HG03439 (cell line): ENCODE measurements at regions not wholly inside any gene's neighbourhood (a gene's known extent, or its start where the extent isn't known, plus 50 kb on each side); places are given as distances from the start of the nearest gene placed in this dataset.

Experiments used
- ATAC-seq: cut with Tn5 transposase; IDR thresholded peaks from one replicate; pipeline ENCODE4 v1.9.1; 2021; ENCODE audit warnings: mild to moderate bottlenecking, moderate library complexity; ENCODE audit not compliant: unreplicated experiment

DNA sequence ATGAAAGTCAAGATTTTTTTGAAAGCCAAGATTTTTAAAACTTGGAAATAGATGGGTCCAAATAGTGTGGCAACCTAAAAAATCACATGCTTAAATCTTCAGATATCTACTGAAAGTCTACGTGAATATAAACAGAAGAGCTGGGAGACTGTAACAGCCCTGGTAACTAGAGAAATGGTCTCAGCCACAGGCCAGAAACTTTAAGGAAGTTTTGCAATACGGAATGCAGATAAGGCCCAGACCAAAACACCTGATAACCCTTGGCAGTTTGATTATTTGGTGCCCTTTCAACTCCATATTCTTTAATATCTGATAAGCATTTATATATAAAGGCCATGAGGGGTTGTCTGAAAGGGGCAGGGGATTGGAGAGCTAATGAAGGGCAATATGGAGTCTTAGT, 537.3 kb upstream of the TGFBR2 start:
- ATAC-seq = no peak

- ATAC-seq = no peak
Measured at GRCh38 chr3:30073040-30073439, 533.4 kb upstream of the TGFBR2 start.

GRCh38 chr3:30073622-30074021, 532.8 kb upstream of the TGFBR2 start:
- no peak for ATAC-seq

DNA sequence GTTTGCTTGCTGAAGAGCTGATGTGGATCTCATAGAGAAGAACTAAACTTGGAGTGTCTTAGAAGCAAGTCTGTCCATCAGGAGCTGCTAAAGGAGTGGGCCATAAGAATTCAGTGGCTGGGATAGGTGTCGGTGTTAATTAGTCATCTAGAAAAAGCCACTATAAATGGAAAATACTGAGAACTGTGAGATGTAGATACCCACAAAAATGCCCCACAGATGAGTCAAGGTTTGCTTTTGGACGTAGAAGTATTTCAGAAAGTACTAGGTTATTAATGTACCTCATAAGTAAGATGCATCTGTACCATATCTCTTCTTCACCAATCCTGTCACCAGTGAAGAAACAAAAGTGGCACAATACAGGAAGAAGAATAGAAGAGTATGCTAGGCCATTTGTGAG, 530.9 kb upstream of the TGFBR2 start:
- no peak for ATAC-seq

DNA sequence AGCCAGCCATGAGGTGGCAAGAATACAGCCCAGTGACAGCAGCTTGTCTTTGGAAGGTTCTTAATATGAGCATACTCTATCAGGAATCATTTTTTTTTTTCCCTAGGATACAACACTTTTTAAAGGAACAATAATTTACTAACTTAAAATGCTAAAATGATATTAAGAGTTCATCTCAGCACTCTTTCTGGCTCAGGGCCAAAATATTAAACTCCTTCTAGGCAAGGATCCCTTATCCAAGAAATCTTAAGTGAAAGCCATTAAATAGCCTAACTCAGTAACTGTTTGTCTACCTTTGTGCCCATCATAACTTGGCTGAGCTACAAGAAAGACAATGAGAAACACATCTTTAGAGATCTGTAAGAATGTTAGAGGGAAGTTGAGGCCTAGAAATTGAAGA, 529.5 kb upstream of the TGFBR2 start:
- no peak for ATAC-seq

DNA sequence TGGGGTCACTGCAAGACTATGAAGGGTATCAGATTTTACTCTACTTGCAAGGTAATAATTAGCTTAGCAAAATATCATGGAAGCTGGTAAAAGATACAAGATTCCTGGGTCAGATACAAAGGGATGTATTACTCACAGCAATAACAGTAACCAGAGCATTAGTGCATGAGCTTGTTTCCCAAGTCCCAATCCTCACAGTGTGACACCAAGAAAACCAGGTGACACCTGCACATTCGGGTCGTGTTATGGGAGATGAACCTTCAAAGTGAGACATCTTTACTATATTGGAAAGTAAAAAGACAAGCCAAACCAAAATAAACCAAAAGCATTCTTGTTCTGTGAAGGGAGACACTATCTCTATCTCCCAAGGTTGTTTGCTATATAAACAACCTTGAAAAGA, 528.7 kb upstream of the TGFBR2 start:
- no peak for ATAC-seq

DNA sequence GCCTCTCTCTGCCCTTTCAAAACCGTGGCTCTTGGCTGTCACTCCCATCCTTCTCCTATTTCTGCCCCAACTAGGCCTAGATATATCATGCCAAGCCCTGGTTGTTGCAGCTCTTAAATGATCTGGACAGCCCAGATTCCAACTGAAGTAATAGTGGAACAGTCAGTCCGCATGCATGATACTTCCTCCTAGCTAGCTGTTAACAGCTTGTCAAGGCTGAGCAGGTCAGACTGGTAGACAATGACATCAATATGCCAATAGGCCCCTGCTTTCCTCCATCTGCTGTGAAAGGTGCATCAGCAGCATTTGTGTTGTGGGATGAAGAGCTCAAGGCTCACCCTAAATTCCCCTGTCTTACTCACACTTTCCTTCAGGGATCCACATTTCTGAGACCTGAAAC, 527.7 kb upstream of the TGFBR2 start:
- ATAC-seq = no peak

DNA sequence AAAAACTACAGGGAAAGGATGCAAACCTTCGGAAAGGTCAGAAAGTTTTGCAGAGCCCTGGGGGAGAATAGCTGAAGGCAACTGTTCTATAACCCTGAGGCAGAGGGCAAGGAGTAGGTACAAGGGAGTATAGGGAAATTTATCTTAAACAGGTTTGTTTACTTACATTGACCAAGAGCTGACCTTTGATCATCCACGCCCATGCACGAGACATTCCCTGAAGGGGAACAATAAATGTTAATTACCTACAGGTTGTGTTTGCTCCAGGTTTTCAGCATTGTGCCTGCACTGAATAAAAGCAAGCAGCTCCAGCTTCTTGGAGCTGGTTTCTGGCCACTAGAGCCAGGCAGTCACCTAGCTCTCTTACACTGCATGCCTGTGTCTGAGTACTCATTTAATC, 524.5 kb upstream of the TGFBR2 start:
- no peak for ATAC-seq

DNA sequence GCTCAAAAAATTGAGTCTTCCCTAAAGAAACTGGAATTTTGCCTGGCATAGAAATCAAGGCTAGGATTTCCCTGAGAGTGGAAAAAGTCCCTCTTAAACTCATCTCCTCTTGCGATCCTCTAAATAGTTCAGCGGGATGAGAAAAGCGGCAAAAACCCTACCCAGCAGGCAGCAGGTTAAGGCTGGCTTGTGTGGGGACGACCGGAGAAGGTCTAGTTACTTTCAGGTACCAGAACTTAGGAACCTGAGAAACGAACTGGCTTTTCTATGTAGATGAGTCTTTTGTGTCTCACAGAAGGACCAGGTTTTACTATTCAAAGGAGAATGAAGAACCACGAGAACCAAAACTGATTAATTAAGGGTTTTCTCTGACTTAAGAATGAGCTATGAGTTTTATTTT, 523.7 kb upstream of the TGFBR2 start:
- ATAC-seq = no peak

DNA sequence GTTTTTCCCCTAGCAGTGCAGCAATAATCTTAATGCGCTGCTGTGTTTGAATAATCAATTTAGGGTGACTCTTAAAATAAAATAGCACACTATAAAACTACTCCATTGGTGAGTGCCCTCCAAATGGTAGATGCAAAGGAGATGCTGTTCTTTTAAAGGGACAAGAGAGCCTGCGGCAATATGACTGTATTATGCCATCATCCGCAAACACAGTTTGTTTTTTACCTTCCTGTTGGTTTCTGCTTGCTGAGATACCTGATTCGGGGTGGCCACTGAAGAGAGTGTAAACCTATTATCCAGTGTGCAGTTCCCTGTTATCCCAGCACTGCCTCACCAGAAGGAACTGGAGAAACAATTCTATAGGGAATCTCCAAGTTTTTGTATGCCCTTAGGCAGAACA, 523.1 kb upstream of the TGFBR2 start:
- no peak for ATAC-seq

GRCh38 chr3:30084316-30084715, 522.1 kb upstream of the TGFBR2 start:
- no peak for ATAC-seq

- ATAC-seq = no peak
Measured at GRCh38 chr3:30084971-30085403, 521.4 kb upstream of the TGFBR2 start.

GRCh38 chr3:30085486-30085885, 520.9 kb upstream of the TGFBR2 start:
- ATAC-seq = no peak

DNA sequence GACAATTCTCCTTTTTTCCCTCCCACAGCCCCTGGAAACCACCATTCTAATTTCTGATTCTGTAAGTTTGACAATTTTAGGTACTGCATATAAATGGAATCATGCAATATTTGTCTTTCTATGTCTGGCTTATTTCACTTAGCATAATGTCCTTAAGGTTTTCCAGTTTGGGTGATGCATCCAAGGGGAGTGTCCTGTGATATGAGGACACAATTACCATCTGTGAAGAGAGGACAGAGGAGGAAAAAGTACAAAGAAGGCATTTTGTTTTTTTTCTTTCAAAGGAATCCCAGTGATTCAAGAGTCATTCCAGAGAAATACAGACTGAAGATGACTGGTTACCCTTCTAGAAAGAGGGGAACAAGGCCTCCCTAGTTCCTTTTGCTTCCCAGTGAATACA, 514.7 kb upstream of the TGFBR2 start:
- ATAC-seq = no peak

DNA sequence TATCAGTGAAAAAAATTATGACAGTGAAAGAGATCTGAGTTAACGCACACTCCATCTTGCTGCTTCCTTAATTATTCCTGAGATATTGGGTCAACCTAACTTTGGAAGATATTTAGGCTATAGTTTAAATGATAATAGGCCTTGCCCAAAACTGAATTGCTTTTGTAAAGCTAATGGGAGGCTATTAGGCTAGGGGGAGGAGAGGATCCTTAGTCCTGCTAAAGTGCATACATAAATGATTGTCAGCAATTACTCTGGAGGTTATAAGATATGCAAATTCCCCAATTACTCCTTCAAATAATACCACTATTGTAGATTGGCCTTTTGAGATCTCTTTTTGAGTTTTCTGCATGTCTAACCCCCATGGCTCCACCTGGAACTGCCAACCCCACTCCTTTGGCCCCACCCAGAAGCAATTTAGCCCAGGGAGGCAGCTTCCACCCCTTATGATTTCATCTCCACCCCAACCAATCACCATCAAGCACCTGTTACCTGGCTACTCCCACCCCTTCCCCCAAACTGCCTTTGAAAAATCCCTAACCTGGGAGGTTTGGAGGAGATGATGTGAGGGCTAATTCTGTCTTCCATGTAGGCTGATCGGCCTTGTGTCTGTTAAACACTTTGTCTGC, 509.3 kb upstream of the TGFBR2 start:
- ATAC-seq = no peak

DNA sequence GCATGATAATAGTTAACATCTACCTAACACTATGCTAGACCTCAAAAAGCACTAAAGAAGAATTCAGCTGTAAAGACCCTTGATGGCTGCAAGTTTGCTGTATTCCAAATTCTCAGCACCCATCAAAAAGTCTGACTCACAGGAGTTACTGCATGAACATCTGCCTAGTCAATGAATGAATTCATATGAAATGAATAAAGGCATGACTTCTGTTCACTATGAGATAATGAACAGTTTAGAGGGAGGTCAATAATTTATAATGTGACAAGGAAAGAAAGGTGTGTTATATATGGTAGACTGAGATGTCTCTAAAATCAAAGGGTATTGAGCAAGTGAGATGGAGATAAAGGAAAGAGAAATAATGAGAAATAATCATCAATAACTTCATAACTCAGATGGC, 508.2 kb upstream of the TGFBR2 start:
- no peak for ATAC-seq

DNA sequence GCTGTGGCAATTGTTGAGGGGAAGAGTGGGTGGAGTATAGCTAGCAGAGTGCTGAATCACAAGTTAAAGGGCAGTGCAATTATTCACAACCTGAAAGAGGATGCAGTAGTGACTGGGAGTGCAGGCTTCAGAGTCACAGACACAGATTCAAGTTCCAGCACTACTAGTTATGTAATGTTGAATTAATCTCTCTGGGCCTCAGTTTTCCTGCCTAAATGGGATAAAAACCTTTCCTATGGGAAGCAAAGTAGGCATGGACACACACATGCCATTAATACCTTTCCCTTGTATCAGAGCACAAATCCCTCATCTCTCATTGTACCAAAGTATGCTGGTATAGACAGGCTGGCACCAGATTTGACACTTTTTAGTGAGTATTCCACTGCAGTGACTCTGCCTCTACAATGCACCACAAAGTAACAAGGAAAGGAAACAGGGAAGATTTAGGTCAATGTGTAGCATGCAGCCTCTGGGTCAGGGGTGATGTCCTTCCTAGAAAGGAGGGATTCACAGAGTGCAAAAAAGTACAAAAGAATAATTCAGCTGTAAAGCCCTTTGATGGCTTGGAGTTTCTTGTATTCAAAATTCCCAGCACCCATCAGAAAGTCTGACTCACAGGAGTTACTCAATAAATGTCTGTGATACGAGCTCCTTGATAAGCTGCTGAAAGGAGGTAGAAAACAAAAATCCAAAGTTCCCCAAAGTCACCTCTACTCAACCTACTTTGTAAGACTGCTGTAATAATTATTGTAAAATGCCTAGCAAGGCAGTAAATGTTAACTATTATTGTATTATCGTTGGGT, 507.5 kb upstream of the TGFBR2 start:
- no peak for ATAC-seq

DNA sequence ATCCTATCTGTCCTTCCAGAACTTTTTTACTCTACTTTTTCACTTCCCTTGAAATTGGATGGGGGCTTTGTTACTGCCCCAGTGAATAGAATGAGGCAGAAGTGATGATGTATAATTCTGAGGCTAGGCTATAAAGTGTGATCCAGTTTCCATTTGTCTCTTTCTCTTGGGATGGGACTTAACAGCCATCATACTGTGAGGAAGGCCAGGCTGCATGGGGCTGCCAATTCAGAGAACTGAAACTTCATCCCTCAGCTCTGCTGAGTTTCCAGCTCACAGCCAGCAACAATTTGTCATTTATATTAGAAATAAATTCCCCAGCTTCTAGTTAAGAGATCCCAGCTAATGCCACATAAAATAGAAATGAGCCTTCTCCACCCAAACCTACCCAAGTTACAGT, 504.0 kb upstream of the TGFBR2 start:
- ATAC-seq = no peak

DNA sequence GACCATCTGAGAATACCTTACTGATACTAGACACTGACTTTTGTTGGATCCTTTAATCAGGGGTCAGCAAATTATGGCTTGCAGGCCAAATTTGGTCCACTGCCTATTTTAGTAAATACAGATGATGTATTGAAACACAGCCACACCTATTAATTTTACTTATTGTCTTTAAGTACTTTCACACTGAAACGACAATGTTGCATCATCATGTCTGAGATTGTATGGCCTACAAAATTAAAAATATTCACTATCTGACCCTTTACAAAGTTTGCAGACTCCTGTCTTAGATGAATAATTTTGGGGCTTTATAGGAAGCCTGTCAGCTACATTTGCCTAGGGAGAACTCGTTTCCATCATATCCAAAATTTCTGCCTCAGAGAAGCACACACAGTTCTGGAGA, 503.2 kb upstream of the TGFBR2 start:
- no peak for ATAC-seq

GRCh38 chr3:30107531-30107930, 498.9 kb upstream of the TGFBR2 start:
- ATAC-seq = no peak

- no peak for ATAC-seq
Measured at GRCh38 chr3:30112411-30112810, 494.0 kb upstream of the TGFBR2 start.

DNA sequence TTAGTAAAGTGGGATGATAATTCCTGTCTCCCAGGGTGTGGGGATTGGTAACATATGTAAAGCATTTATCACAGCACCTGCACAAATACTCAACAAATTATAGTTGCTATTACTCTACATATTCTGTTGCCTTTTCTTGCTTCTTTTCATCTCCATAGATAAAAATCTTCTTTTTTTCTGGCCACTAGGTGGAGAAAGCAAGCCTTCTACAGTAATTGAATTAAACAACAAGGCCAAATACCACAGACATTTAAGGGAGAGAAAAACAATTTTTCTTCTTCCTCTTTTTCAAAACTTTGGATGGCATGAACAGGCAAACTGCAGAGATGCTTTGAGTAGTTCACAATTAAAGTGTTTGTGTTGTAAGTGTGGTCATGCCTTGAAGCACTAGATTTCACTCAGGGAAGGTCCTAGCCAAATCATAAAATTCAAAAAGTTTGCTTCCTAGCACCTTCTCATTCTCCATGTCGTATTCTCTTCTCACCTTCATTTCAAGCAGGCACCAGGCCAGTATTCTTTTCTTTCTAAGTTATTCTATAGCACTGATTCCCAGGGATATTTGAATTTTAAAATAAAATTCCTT, 493.4 kb upstream of the TGFBR2 start:
- ATAC-seq = no peak
